ENCODE measurements at regions not wholly inside any gene's neighbourhood (a gene's known extent, or its start where the extent isn't known, plus 50 kb on each side); places are given as distances from the start of the nearest gene placed in this dataset.

DNA sequence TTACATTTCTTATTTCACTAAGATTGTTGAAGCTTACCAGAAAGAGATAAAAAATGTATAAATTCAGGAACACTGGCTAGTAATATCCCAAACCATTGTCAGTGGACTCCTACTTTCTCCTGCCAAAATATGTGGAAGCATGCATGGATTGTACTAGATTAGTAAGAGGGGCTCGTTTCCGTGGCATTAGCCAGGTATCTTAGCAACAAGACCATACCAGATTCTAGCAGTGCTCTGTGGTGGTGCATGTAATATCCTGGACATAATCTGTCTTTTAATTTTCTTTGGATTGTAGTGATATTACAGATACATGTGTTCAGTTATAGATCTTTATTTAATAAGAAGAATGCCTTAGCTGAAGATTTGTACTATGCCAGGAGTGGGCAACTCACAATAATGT lies 371.9 kb upstream of the PITX2 start:
- Mint-ChIP-seq H3K4me3 (no peak overlapping the region), H3K36me3 (ENCODE audit: low read depth) (no peaks in the 10 kb centered on the region), H3K9me3 (no peaks in the 10 kb centered on the region), H3K27ac (no peak overlapping the region), H3K4me1 (ENCODE audit: low read depth) (no peaks in the 10 kb centered on the region), H3K27me3 (ENCODE audit: insufficient read depth) (no peaks in the 10 kb centered on the region)
- DNase-seq, result no peak
- TF ChIP-seq, protein P1, sequence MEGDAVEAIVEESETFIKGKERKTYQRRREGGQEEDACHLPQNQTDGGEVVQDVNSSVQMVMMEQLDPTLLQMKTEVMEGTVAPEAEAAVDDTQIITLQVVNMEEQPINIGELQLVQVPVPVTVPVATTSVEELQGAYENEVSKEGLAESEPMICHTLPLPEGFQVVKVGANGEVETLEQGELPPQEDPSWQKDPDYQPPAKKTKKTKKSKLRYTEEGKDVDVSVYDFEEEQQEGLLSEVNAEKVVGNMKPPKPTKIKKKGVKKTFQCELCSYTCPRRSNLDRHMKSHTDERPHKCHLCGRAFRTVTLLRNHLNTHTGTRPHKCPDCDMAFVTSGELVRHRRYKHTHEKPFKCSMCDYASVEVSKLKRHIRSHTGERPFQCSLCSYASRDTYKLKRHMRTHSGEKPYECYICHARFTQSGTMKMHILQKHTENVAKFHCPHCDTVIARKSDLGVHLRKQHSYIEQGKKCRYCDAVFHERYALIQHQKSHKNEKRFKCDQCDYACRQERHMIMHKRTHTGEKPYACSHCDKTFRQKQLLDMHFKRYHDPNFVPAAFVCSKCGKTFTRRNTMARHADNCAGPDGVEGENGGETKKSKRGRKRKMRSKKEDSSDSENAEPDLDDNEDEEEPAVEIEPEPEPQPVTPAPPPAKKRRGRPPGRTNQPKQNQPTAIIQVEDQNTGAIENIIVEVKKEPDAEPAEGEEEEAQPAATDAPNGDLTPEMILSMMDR (IDR thresholded peaks at IDR 0.05), result no peak

DNA sequence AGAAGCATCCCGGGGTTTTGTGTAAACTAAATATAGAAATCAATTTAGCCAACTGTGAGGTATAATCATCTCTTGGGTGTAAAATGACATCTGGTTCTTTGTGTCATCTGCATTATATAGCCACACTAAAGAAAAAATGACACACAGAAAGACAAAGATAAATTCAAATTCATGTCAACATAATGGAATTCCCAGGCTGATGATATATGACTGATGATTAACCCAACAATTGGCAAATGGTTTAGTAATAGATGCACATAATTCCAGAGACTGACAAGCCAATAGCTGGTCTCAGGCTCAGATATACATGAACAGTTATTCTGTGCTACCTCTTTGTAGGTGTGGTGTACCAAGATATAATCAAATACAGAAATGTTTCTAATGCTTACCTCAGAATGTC lies 375.4 kb upstream of the PITX2 start:
- Mint-ChIP-seq H3K27me3 (ENCODE audit: insufficient read depth) (no peaks in the 10 kb centered on the region), H3K4me3 (no peak overlapping the region), H3K36me3 (ENCODE audit: low read depth) (no peaks in the 10 kb centered on the region), H3K9me3 (no peaks in the 10 kb centered on the region), H3K27ac (no peak overlapping the region), H3K4me1 (ENCODE audit: low read depth) (no peaks in the 10 kb centered on the region)
- TF ChIP-seq, protein P1 (IDR thresholded peaks at IDR 0.05), result no peak
- DNase-seq, result no peak

DNA sequence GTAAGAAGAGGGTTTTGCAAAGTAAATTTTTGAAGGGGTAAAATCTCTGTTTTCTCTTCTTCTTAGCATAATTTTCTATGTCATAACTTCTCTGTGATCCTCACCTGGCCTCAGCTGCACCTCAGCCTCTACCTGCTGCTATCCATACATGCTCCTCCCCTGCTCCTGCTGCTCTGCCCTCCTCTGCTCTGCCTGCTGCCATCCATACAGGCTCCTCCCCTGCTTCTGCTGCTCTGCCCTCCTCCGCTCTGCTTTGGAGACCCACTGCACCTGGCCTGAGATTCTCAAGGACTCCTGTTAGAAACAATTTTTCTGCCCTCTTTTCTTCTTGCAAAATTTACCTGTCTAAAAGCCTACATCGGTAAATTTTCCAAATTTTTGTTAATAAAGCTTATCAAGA lies 388.6 kb upstream of the PITX2 start:
- no peaks in the 10 kb centered on the region for H3K9me3 Mint-ChIP-seq
- H3K36me3 Mint-ChIP-seq (ENCODE audit: low read depth), result no peaks in the 10 kb centered on the region
- no peaks in the 10 kb centered on the region for H3K27me3 Mint-ChIP-seq (ENCODE audit: insufficient read depth)
- TF ChIP-seq, protein P1 (IDR thresholded peaks at IDR 0.05), result no peak
- peaks cover 9% of the 10 kb centered on the region; the same call in 1 of the 2 replicates for H3K4me1 Mint-ChIP-seq (ENCODE audit: low read depth)
- no peak overlapping the region for H3K27ac Mint-ChIP-seq
- no peak for DNase-seq
- H3K4me3 Mint-ChIP-seq, result no peak overlapping the region

DNA sequence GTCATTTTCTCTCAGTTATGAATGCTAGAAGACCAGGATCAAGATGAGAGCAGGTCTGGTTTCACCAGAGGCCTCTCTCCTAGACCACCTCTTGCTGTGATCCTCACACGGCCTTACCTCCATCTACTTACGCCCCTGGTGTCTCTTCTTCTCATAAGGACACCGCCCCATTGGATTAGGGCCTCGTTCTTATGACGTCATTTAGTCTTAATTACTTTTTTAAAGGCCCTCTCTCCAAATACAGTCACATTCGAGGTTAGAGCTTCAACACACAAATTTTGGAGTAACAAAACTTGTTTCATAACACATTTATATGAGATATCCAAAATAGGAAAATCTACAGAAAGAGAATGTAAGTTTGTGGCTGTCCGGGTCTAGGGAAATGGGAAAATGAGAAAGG lies 391.0 kb upstream of the PITX2 start:
- H3K27ac Mint-ChIP-seq, result no peak overlapping the region
- H3K4me3 Mint-ChIP-seq, result no peak overlapping the region
- H3K36me3 Mint-ChIP-seq (ENCODE audit: low read depth), result no peaks in the 10 kb centered on the region
- TF ChIP-seq, protein P1 (IDR thresholded peaks at IDR 0.05), result no peak
- no peak for DNase-seq
- no peaks in the 10 kb centered on the region for H3K9me3 Mint-ChIP-seq
- H3K27me3 Mint-ChIP-seq (ENCODE audit: insufficient read depth), result no peaks in the 10 kb centered on the region
- peaks cover 7% of the 10 kb centered on the region; the same call in 1 of the 2 replicates for H3K4me1 Mint-ChIP-seq (ENCODE audit: low read depth)

DNA sequence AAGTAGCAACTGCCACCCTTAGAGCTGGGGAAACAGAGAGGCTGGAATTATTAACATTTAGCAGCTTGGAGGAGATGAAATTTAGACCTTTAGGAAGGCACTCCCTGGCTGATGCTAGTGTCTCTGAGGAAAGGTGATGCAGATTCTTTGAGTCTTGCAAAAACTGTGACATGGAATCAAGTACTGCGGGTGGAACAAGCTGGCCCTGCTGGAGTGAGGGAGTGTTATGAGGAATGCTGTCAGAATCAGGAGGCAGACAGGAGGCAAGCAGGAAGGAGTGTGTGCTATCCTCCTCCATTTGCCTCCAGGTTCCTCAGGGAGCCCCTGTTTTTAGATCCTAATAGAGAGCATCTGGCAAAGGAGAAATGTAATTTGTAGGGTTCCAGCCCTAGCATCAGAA lies 391.7 kb upstream of the PITX2 start:
- no peak overlapping the region for H3K27ac Mint-ChIP-seq
- H3K4me1 Mint-ChIP-seq (ENCODE audit: low read depth), result no peaks in the 10 kb centered on the region
- no peaks in the 10 kb centered on the region for H3K27me3 Mint-ChIP-seq (ENCODE audit: insufficient read depth)
- TF ChIP-seq, protein P1 (IDR thresholded peaks at IDR 0.05), result no peak
- no peaks in the 10 kb centered on the region for H3K9me3 Mint-ChIP-seq
- no peak for DNase-seq
- no peak overlapping the region for H3K4me3 Mint-ChIP-seq
- H3K36me3 Mint-ChIP-seq (ENCODE audit: low read depth), result no peaks in the 10 kb centered on the region

DNA sequence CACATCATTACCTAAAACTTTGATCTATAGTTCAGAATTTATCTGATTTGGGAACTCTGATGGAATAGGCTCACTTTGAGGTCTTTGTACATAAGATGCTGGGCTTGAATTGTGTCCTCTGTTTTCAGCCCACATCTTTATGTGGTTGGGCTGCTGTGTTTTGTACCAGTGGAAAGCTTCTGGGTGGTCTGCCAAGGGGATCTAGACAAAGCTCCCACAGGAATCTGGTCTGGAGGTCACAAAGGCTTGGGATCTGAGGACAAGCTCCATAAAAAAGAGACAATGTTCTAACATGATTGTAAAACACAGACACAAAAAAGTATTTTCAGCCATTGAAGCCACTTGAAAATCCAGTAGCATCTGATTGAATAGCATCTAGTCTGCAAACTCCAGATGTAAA lies 393.5 kb upstream of the PITX2 start:
- Mint-ChIP-seq H3K27me3 (ENCODE audit: insufficient read depth) (no peaks in the 10 kb centered on the region), H3K9me3 (no peaks in the 10 kb centered on the region), H3K4me3 (no peak overlapping the region), H3K36me3 (ENCODE audit: low read depth) (no peaks in the 10 kb centered on the region), H3K4me1 (ENCODE audit: low read depth) (no peaks in the 10 kb centered on the region), H3K27ac (no peak overlapping the region)
- no peak for DNase-seq
- TF ChIP-seq, protein P1 (IDR thresholded peaks at IDR 0.05), result no peak
